ENCODE measurements at regions not wholly inside any gene's neighbourhood (a gene's known extent, or its start where the extent isn't known, plus 50 kb on each side); places are given as distances from the start of the nearest gene placed in this dataset.

GRCh38 chr13:84686458-84686857, 804.2 kb upstream of the SLITRK1 start:
- no peak overlapping the region for H2AFZ ChIP-seq (replicated peaks; ENCODE audit: low read length, poor library complexity)
- H3K18ac ChIP-seq (ENCODE audit: low read depth, low read length) = no peak overlapping the region
- ChIA-PET CTCF (no interaction called here), POLR2A (ENCODE audit: unreplicated experiment) (no interaction called here)
- no peaks in the 10 kb centered on the region for H3K36me3 ChIP-seq (ENCODE audit: control insufficient read depth, insufficient read depth, low read length)
- H3K4me1 ChIP-seq (ENCODE audit: control insufficient read depth, insufficient read depth, low read length) = no peaks in the 10 kb centered on the region
- no peaks in the 10 kb centered on the region for H4K20me1 ChIP-seq (ENCODE audit: insufficient read depth, low read length)
- H3K4me3 ChIP-seq (ENCODE audit: insufficient read depth, low read depth, low read length) = no peak overlapping the region
- H4K91ac ChIP-seq (ENCODE audit: insufficient read depth, low read depth, low read length) = no peak overlapping the region
- H3K27me3 ChIP-seq (ENCODE audit: control insufficient read depth, insufficient read depth, low read length) = no peaks in the 10 kb centered on the region
- no peak overlapping the region for H4K5ac ChIP-seq (ENCODE audit: low read depth, low read length)
- no peak overlapping the region for H3K4me2 ChIP-seq (ENCODE audit: low read depth, low read length)
- H3K4ac ChIP-seq (ENCODE audit: low read depth, low read length) = no peak overlapping the region
- no peaks in the 10 kb centered on the region for H3K79me1 ChIP-seq (ENCODE audit: low read depth in 1 of 2, low read length in 2 of 2)
- H2AK5ac ChIP-seq (ENCODE audit: low read depth, low read length) = no peak overlapping the region
- no peak overlapping the region for H3K23ac ChIP-seq (ENCODE audit: low read depth, low read length)
- dilution Hi-C loops (cut with HindIII; ENCODE audit: low sequenced_read_pairs, unreplicated experiment) = no loop called here
- no peak overlapping the region for H2BK15ac ChIP-seq (ENCODE audit: low read depth, low read length)
- H2BK5ac ChIP-seq (ENCODE audit: low read depth, low read length, poor library complexity, severe bottlenecking) = no peak overlapping the region
- no CpG with 5 or more reads among the region's 1 CpG for WGBS, 2 experiments (ENCODE audit: extremely low coverage in 2 of 2, insufficient read length in 1 of 2)
- no peaks in the 10 kb centered on the region for H3K9me1 ChIP-seq (ENCODE audit: insufficient read depth, low read length)
- H3K9me3 ChIP-seq (ENCODE audit: control insufficient read depth, insufficient read depth, low read length) = no peaks in the 10 kb centered on the region
- BruUV-seq (replicated peaks) = no TSS peak
- no peak overlapping the region for H3K27ac ChIP-seq (ENCODE audit: insufficient read depth, low read length)
- no peak overlapping the region for H3K56ac ChIP-seq (ENCODE audit: extremely low read depth, insufficient read depth, low read length)
- H3K14ac ChIP-seq (replicated peaks; ENCODE audit: low read depth, low read length) = no peak overlapping the region
- TF ChIP-seq MXI1 (IDR thresholded peaks at IDR 0.05; ENCODE audit: borderline replicate concordance, low read depth, low read length) (no peak), RAD21 (IDR thresholded peaks at IDR 0.05; ENCODE audit: low read length) (no peak), POLR2A (IDR thresholded peaks at IDR 0.05; ENCODE audit: low read depth, low read length) (no peak), CHD1 (IDR thresholded peaks at IDR 0.05; ENCODE audit: low read depth, low read length) (no peak), BHLHE40 (IDR thresholded peaks at IDR 0.05; ENCODE audit: low read depth, low read length) (no peak), NFE2L2 (IDR thresholded peaks at IDR 0.05; ENCODE audit: low read depth, low read length) (no peak), FOS (IDR thresholded peaks at IDR 0.05; ENCODE audit: low read depth, low read length) (no peak), USF2 (IDR thresholded peaks at IDR 0.05; ENCODE audit: low read depth, low read length) (no peak)
- DNase-seq (no peak), ATAC-seq (ENCODE audit: low read depth) (no peak)
- H4K8ac ChIP-seq (ENCODE audit: low read depth in 2 of 2, low read length in 2 of 2) = no peak overlapping the region
- no peak overlapping the region for H3K9ac ChIP-seq (ENCODE audit: low read depth, low read length)
- no peak overlapping the region for H2AK9ac ChIP-seq (replicated peaks; ENCODE audit: low read depth, low read length, poor library complexity)
- in situ Hi-C loops (cut with MboI; ENCODE audit: low sequenced_read_pairs) = no loop called here
- H2BK20ac ChIP-seq (ENCODE audit: low read depth, low read length) = no peak overlapping the region
- H2BK120ac ChIP-seq (ENCODE audit: low read depth, low read length) = no peak overlapping the region
- intact Hi-C loops (cut with micrococcal nuclease) = no loop called here

Measured in IMR-90 (cell line).